ENCODE measurements at regions not wholly inside any gene's neighbourhood (a gene's known extent, or its start where the extent isn't known, plus 50 kb on each side); places are given as distances from the start of the nearest gene placed in this dataset.
A peak's percentile ranks its signal among the peaks of the same experiment; 100 is the strongest.

DNA sequence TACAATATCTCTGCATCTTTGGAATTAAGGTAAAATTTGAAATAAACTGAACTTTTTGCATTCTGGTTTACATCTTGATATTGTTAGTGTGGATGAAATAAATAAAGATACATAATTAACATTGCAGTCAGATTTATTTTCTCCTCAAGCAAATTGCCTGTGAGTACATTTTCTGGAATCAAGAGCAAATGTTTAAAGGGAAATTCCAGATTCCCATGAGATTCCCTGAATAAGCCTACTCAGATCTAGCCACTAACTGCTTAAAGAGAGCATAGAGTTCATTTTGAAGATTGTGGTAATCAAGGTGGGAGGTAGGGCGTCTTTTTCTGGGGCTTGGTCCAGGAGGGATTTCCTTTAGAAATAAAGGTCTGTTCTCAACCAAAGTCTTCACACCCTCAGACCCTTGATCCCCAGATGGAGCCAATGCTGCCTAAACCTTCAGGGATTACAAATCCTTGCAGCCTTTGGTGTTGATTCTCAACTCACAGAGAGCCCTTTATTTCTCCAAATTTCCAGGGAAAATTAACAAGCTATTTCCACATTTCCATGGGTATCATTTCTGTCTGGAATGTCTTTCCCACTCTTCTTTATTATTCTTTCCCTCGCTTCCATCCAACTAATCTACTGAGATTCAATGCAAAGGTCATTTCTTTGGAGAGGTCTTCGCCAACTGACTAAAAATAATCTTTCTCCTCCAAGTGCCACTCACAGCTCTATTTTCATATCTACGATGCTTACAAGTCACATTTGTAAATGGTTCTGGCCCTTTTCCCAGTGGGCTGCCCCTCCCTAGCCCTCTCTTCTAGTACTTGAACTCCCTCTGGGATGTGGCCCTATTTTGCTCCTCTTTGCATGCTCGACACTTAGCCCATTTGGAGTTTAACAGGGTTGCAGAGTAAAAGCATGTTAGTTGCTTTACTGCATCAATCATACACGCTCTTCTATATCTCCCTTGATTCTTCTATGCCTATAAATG is 79.8 kb upstream of the SPATS2L start:
- Histone ChIP-seq H3K79me2 (replicated peaks; ENCODE audit: insufficient read depth) (no peaks in the 10 kb centered on the region), H3K4me1 (ENCODE audit: insufficient read depth) (peaks cover 8% of the 10 kb centered on the region; the same call in 1 of the 2 replicates), H3F3A (replicated peaks; ENCODE audit: low read depth) (no peaks in the 10 kb centered on the region), H2AFZ (peak overlapping the region; percentile 75), H4K20me1 (replicated peaks; ENCODE audit: insufficient read depth) (no peaks in the 10 kb centered on the region), H3K9me2 (ENCODE audit: insufficient read depth) (peaks cover 17% of the 10 kb centered on the region; the same call in 1 of the 2 replicates), H3K27me3 (ENCODE audit: insufficient read depth) (no peaks in the 10 kb centered on the region), H3K4me3 (no peak overlapping the region), H3K36me3 (ENCODE audit: insufficient read depth) (no peaks in the 10 kb centered on the region), H3K4me2 (no peak overlapping the region), H3K27ac (ENCODE audit: low read depth) (no peak overlapping the region)
- DNase-seq (ENCODE audit: low spot score) = no peak
- no peak overlapping the region for H3K4me3 Mint-ChIP-seq
- no peaks in the 10 kb centered on the region; the same call in 2 of the 3 replicates for H3K9me3 Mint-ChIP-seq
- no peak for ATAC-seq
- H3K36me3 Mint-ChIP-seq (ENCODE audit: low read depth) = no peaks in the 10 kb centered on the region; the same call in 2 of the 3 replicates
- H3K4me1 Mint-ChIP-seq = peaks cover 2% of the 10 kb centered on the region; the same call in 1 of the 3 replicates
- peaks cover 7% of the 10 kb centered on the region for H3K27me3 Mint-ChIP-seq (ENCODE audit: insufficient read depth, low read depth, poor library complexity)
- no peak overlapping the region for H3K27ac Mint-ChIP-seq
- TF ChIP-seq CREB1 (CRISPR knock-in tag; IDR thresholded peaks at IDR 0.05; ENCODE audit: low read depth) (no peak), POLR2AphosphoS5 (IDR thresholded peaks at IDR 0.05; ENCODE audit: low read depth) (no peak), ZNF331 (CRISPR knock-in tag; IDR thresholded peaks at IDR 0.05; ENCODE audit: low read depth) (no peak), EZH2 (IDR thresholded peaks at IDR 0.05; ENCODE audit: low read depth, unreplicated experiment) (no peak), STAT1 (IDR thresholded peaks at IDR 0.05; ENCODE audit: unreplicated experiment) (no peak), JUNB (IDR thresholded peaks at IDR 0.05; ENCODE audit: unreplicated experiment) (no peak), NANOG (IDR thresholded peaks at IDR 0.05; ENCODE audit: borderline replicate concordance) (no peak), ZNF114 (CRISPR knock-in tag; IDR thresholded peaks at IDR 0.05) (no peak), EZH2phosphoT487 (IDR thresholded peaks at IDR 0.05; ENCODE audit: unreplicated experiment) (no peak)
- TF ChIP-seq, protein P1, sequence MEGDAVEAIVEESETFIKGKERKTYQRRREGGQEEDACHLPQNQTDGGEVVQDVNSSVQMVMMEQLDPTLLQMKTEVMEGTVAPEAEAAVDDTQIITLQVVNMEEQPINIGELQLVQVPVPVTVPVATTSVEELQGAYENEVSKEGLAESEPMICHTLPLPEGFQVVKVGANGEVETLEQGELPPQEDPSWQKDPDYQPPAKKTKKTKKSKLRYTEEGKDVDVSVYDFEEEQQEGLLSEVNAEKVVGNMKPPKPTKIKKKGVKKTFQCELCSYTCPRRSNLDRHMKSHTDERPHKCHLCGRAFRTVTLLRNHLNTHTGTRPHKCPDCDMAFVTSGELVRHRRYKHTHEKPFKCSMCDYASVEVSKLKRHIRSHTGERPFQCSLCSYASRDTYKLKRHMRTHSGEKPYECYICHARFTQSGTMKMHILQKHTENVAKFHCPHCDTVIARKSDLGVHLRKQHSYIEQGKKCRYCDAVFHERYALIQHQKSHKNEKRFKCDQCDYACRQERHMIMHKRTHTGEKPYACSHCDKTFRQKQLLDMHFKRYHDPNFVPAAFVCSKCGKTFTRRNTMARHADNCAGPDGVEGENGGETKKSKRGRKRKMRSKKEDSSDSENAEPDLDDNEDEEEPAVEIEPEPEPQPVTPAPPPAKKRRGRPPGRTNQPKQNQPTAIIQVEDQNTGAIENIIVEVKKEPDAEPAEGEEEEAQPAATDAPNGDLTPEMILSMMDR (conservative IDR thresholded peaks at IDR 0.05; ENCODE audit: low read depth in 2 of 2) = no peak
- TF ChIP-seq, protein P2, sequence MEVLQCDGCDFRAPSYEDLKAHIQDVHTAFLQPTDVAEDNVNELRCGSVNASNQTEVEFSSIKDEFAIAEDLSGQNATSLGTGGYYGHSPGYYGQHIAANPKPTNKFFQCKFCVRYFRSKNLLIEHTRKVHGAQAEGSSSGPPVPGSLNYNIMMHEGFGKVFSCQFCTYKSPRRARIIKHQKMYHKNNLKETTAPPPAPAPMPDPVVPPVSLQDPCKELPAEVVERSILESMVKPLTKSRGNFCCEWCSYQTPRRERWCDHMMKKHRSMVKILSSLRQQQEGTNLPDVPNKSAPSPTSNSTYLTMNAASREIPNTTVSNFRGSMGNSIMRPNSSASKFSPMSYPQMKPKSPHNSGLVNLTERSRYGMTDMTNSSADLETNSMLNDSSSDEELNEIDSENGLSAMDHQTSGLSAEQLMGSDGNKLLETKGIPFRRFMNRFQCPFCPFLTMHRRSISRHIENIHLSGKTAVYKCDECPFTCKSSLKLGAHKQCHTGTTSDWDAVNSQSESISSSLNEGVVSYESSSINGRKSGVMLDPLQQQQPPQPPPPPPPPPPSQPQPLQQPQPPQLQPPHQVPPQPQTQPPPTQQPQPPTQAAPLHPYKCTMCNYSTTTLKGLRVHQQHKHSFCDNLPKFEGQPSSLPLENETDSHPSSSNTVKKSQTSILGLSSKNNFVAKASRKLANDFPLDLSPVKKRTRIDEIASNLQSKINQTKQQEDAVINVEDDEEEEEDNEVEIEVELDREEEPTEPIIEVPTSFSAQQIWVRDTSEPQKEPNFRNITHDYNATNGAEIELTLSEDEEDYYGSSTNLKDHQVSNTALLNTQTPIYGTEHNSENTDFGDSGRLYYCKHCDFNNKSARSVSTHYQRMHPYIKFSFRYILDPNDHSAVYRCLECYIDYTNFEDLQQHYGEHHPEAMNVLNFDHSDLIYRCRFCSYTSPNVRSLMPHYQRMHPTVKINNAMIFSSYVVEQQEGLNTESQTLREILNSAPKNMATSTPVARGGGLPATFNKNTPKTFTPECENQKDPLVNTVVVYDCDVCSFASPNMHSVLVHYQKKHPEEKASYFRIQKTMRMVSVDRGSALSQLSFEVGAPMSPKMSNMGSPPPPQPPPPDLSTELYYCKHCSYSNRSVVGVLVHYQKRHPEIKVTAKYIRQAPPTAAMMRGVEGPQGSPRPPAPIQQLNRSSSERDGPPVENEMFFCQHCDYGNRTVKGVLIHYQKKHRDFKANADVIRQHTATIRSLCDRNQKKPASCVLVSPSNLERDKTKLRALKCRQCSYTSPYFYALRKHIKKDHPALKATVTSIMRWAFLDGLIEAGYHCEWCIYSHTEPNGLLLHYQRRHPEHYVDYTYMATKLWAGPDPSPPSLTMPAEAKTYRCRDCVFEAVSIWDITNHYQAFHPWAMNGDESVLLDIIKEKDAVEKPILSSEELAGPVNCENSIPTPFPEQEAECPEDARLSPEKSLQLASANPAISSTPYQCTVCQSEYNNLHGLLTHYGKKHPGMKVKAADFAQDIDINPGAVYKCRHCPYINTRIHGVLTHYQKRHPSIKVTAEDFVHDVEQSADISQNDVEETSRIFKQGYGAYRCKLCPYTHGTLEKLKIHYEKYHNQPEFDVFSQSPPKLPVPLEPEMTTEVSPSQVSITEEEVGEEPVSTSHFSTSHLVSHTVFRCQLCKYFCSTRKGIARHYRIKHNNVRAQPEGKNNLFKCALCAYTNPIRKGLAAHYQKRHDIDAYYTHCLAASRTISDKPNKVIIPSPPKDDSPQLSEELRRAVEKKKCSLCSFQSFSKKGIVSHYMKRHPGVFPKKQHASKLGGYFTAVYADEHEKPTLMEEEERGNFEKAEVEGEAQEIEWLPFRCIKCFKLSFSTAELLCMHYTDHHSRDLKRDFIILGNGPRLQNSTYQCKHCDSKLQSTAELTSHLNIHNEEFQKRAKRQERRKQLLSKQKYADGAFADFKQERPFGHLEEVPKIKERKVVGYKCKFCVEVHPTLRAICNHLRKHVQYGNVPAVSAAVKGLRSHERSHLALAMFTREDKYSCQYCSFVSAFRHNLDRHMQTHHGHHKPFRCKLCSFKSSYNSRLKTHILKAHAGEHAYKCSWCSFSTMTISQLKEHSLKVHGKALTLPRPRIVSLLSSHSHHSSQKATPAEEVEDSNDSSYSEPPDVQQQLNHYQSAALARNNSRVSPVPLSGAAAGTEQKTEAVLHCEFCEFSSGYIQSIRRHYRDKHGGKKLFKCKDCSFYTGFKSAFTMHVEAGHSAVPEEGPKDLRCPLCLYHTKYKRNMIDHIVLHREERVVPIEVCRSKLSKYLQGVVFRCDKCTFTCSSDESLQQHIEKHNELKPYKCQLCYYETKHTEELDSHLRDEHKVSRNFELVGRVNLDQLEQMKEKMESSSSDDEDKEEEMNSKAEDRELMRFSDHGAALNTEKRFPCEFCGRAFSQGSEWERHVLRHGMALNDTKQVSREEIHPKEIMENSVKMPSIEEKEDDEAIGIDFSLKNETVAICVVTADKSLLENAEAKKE (CRISPR knock-in tag; IDR thresholded peaks at IDR 0.05) = no peak
- TF ChIP-seq, protein P3, sequence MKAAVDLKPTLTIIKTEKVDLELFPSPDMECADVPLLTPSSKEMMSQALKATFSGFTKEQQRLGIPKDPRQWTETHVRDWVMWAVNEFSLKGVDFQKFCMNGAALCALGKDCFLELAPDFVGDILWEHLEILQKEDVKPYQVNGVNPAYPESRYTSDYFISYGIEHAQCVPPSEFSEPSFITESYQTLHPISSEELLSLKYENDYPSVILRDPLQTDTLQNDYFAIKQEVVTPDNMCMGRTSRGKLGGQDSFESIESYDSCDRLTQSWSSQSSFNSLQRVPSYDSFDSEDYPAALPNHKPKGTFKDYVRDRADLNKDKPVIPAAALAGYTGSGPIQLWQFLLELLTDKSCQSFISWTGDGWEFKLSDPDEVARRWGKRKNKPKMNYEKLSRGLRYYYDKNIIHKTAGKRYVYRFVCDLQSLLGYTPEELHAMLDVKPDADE (IDR thresholded peaks at IDR 0.05) = no peak
- TF ChIP-seq, protein P4, sequence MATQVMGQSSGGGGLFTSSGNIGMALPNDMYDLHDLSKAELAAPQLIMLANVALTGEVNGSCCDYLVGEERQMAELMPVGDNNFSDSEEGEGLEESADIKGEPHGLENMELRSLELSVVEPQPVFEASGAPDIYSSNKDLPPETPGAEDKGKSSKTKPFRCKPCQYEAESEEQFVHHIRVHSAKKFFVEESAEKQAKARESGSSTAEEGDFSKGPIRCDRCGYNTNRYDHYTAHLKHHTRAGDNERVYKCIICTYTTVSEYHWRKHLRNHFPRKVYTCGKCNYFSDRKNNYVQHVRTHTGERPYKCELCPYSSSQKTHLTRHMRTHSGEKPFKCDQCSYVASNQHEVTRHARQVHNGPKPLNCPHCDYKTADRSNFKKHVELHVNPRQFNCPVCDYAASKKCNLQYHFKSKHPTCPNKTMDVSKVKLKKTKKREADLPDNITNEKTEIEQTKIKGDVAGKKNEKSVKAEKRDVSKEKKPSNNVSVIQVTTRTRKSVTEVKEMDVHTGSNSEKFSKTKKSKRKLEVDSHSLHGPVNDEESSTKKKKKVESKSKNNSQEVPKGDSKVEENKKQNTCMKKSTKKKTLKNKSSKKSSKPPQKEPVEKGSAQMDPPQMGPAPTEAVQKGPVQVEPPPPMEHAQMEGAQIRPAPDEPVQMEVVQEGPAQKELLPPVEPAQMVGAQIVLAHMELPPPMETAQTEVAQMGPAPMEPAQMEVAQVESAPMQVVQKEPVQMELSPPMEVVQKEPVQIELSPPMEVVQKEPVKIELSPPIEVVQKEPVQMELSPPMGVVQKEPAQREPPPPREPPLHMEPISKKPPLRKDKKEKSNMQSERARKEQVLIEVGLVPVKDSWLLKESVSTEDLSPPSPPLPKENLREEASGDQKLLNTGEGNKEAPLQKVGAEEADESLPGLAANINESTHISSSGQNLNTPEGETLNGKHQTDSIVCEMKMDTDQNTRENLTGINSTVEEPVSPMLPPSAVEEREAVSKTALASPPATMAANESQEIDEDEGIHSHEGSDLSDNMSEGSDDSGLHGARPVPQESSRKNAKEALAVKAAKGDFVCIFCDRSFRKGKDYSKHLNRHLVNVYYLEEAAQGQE (IDR thresholded peaks at IDR 0.05; ENCODE audit: unreplicated experiment) = no peak

All from GM23338 (cell line).